IMR-90 (cell line): ENCODE measurements at regions not wholly inside any gene's neighbourhood (a gene's known extent, or its start where the extent isn't known, plus 50 kb on each side); places are given as distances from the start of the nearest gene placed in this dataset.

Source experiments
- ATAC-seq: fragments of 200-7000 bp; cut with Tn5 transposase; 2 replicates; pipeline ENCODE4 v1.9.1; 2020; ENCODE audit warnings: low read depth, mild to moderate bottlenecking, moderate library complexity
- BruUV-seq: library from RNA; stranded (reverse); fragments of 400-500 nt; replicated peaks from 2 replicates; lab custom pipeline; 2021; lab: Mats Ljungman, UMichigan
- CTCF ChIA-PET: fragments of 300-600 bp; formaldehyde crosslinking; extraction: SDS; loops from one replicate; lab custom pipeline; 2021; ENCODE audit warnings: antibody characterized with exemption; lab: Yijun Ruan, JAX
- POLR2A ChIA-PET: fragments of 300-600 bp; sonication (Branson Sonifier 250); formaldehyde crosslinking; loops from one replicate; lab custom pipeline; 2022; ENCODE audit warnings: antibody characterized with exemption; ENCODE audit not compliant: unreplicated experiment; lab: Charles Lee
- DNase-seq: peaks from one replicate; pipeline ENCODE4 v3.0.0; 2013
- H2AFZ ChIP-seq: replicated peaks from 2 replicates; pipeline ENCODE3; 2013; ENCODE audit warnings: low read length, mild to moderate bottlenecking; ENCODE audit not compliant: poor library complexity
- H2AK5ac ChIP-seq: 2 replicates; pipeline ENCODE4 v1.6.1; 2013; ENCODE audit warnings: low read depth, low read length, inconsistent platforms
- H2AK9ac ChIP-seq: replicated peaks from 2 replicates; pipeline ENCODE3; 2013; ENCODE audit warnings: mild to moderate bottlenecking, low read depth, low read length, moderate library complexity; ENCODE audit not compliant: poor library complexity
- H2BK120ac ChIP-seq: 2 replicates; pipeline ENCODE4 v1.6.1; 2013; ENCODE audit warnings: low read depth, low read length, inconsistent platforms
- H2BK15ac ChIP-seq: 3 replicates; pipeline ENCODE4 v1.6.1; 2013; ENCODE audit warnings: low read depth, low read length, inconsistent platforms
- H2BK20ac ChIP-seq: 2 replicates; pipeline ENCODE4 v1.6.1; 2013; ENCODE audit warnings: low read depth, mild to moderate bottlenecking, inconsistent platforms, low read length, moderate library complexity
- H2BK5ac ChIP-seq: 2 replicates; pipeline ENCODE4 v1.6.1; 2013; ENCODE audit warnings: mild to moderate bottlenecking, low read depth, low read length, inconsistent platforms; ENCODE audit not compliant: poor library complexity, severe bottlenecking
- H3K14ac ChIP-seq: replicated peaks from 2 replicates; pipeline ENCODE4 v1.6.1; 2013; ENCODE audit warnings: low read depth, low read length, inconsistent platforms
- H3K18ac ChIP-seq: 2 replicates; pipeline ENCODE4 v1.6.1; 2013; ENCODE audit warnings: low read depth, low read length, control low read depth
- H3K23ac ChIP-seq: 2 replicates; pipeline ENCODE4 v1.6.1; 2013; ENCODE audit warnings: low read depth, low read length, inconsistent platforms
- H3K27ac ChIP-seq: 2 replicates; pipeline ENCODE4 v1.5.1; 2013; ENCODE audit warnings: mild to moderate bottlenecking, control low read depth, low read length; ENCODE audit not compliant: insufficient read depth
- H3K27me3 ChIP-seq: 2 replicates; pipeline ENCODE4 v1.6.1; 2013; ENCODE audit warnings: low read length; ENCODE audit not compliant: control insufficient read depth, insufficient read depth
- H3K36me3 ChIP-seq: 2 replicates; pipeline ENCODE4 v1.6.1; 2013; ENCODE audit warnings: low read length, mixed read lengths; ENCODE audit not compliant: control insufficient read depth, insufficient read depth
- H3K4ac ChIP-seq: 2 replicates; pipeline ENCODE4 v1.6.1; 2013; ENCODE audit warnings: low read depth, low read length, inconsistent platforms
- H3K4me1 ChIP-seq: 2 replicates; pipeline ENCODE4 v1.6.1; 2013; ENCODE audit warnings: low read length, mixed read lengths; ENCODE audit not compliant: control insufficient read depth, insufficient read depth
- H3K4me2 ChIP-seq: 2 replicates; pipeline ENCODE4 v1.6.1; 2013; ENCODE audit warnings: low read depth, mild to moderate bottlenecking, control low read depth, low read length, moderate library complexity
- H3K4me3 ChIP-seq: 2 replicates; pipeline ENCODE4 v1.5.1; 2013; ENCODE audit warnings: low read depth, mild to moderate bottlenecking, control low read depth, low read length, moderate library complexity; ENCODE audit not compliant: insufficient read depth
- H3K56ac ChIP-seq: 2 replicates; pipeline ENCODE4 v1.6.1; 2013; ENCODE audit warnings: low read length, inconsistent platforms; ENCODE audit not compliant: insufficient read depth; ENCODE audit errors: extremely low read depth
- H3K79me1 ChIP-seq, 2 experiments: 2 replicates each; pipeline ENCODE4 v1.6.1; 2013; ENCODE audit warnings: low read length in 2 of 2, inconsistent platforms in 1 of 2, low read depth in 1 of 2
- H3K9ac ChIP-seq: 2 replicates; pipeline ENCODE4 v1.6.1; 2013; ENCODE audit warnings: low read depth, low read length, control low read depth
- H3K9me1 ChIP-seq: 2 replicates; pipeline ENCODE4 v1.6.1; 2013; ENCODE audit warnings: low read length, inconsistent platforms; ENCODE audit not compliant: insufficient read depth
- H3K9me3 ChIP-seq: 2 replicates; pipeline ENCODE4 v1.6.1; 2013; ENCODE audit warnings: low read length; ENCODE audit not compliant: control insufficient read depth, insufficient read depth
- H4K20me1 ChIP-seq: 2 replicates; pipeline ENCODE4 v1.6.1; 2013; ENCODE audit warnings: low read length, inconsistent platforms; ENCODE audit not compliant: insufficient read depth
- H4K5ac ChIP-seq: 2 replicates; pipeline ENCODE4 v1.6.1; 2013; ENCODE audit warnings: mild to moderate bottlenecking, low read depth, low read length, control low read depth
- H4K8ac ChIP-seq, 2 experiments: 2 replicates each; pipeline ENCODE4 v1.6.1; 2013; ENCODE audit warnings: low read depth in 2 of 2, low read length in 2 of 2, control low read depth in 1 of 2, inconsistent platforms in 1 of 2
- H4K91ac ChIP-seq: 2 replicates; pipeline ENCODE4 v1.6.1; 2013; ENCODE audit warnings: low read depth, low read length, inconsistent platforms; ENCODE audit not compliant: insufficient read depth
- BHLHE40 ChIP-seq: fragments of 150-350 bp; IDR thresholded peaks from 2 replicates; pipeline ENCODE4 v1.6.1; 2016; ENCODE audit warnings: mild to moderate bottlenecking, low read depth, low read length
- CHD1 ChIP-seq: IDR thresholded peaks from 2 replicates; pipeline ENCODE4 v1.6.1; 2012; ENCODE audit warnings: low read depth, low read length, improper control_type of control experiment
- CTCF ChIP-seq: conservative IDR thresholded peaks from 2 replicates; pipeline ENCODE4 v1.5.1; 2012; ENCODE audit warnings: mild to moderate bottlenecking, low read depth, low read length, improper control_type of control experiment
- ELK1 ChIP-seq: fragments of 150-350 bp; IDR thresholded peaks from 2 replicates; pipeline ENCODE4 v1.6.1; 2016; ENCODE audit warnings: low read depth, mild to moderate bottlenecking, low read length, moderate library complexity, borderline replicate concordance
- FOS ChIP-seq: fragments of 150-350 bp; IDR thresholded peaks from 2 replicates; pipeline ENCODE4 v1.6.1; 2016; ENCODE audit warnings: low read depth, low read length
- MAZ ChIP-seq: IDR thresholded peaks from 2 replicates; pipeline ENCODE4 v1.6.1; 2012; ENCODE audit warnings: low read depth, mild to moderate bottlenecking, low read length, improper control_type of control experiment, moderate library complexity, borderline replicate concordance
- MXI1 ChIP-seq: IDR thresholded peaks from 2 replicates; pipeline ENCODE4 v1.6.1; 2012; ENCODE audit warnings: low read depth, mild to moderate bottlenecking, low read length, moderate library complexity, borderline replicate concordance
- NFE2L2 ChIP-seq: fragments of 150-350 bp; IDR thresholded peaks from 2 replicates; pipeline ENCODE4 v1.6.1; 2016; ENCODE audit warnings: low read depth, mild to moderate bottlenecking, low read length
- POLR2A ChIP-seq: IDR thresholded peaks from 2 replicates; pipeline ENCODE4 v1.6.1; 2012; ENCODE audit warnings: mild to moderate bottlenecking, low read depth, low read length
- RAD21 ChIP-seq: IDR thresholded peaks from 2 replicates; pipeline ENCODE4 v1.6.1; 2012; ENCODE audit warnings: low read length, improper control_type of control experiment
- RCOR1 ChIP-seq: IDR thresholded peaks from 2 replicates; pipeline ENCODE4 v1.6.1; 2012; ENCODE audit warnings: mild to moderate bottlenecking, low read length, improper control_type of control experiment; ENCODE audit not compliant: insufficient replicate concordance
- RFX5 ChIP-seq: IDR thresholded peaks from 2 replicates; pipeline ENCODE4 v1.8.0; 2012; ENCODE audit warnings: low read depth, mild to moderate bottlenecking, low read length, moderate library complexity
- SMC3 ChIP-seq: fragments of 150-350 bp; IDR thresholded peaks from 2 replicates; pipeline ENCODE4 v1.6.1; 2016; ENCODE audit warnings: low read depth, mild to moderate bottlenecking, antibody characterized with exemption, low read length, moderate library complexity
- USF2 ChIP-seq: fragments of 150-350 bp; IDR thresholded peaks from 2 replicates; pipeline ENCODE4 v1.6.1; 2017; ENCODE audit warnings: mild to moderate bottlenecking, antibody characterized with exemption, low read length, low read depth
- WGBS, 2 experiments: methylation state at CpG; one replicate each; pipeline versions ENCODE4 v1.1.5 to v1.1.7; 2013; ENCODE audit warnings: missing lambda C conversion rate in 2 of 2; ENCODE audit not compliant: insufficient read length in 1 of 2; ENCODE audit errors: extremely low coverage in 2 of 2; 5-methylcytosine and 5-hydroxymethylcytosine counted together
- dilution Hi-C: fragments of 300-500 bp; cut with HindIII; formaldehyde crosslinking; loops from one replicate; pipeline ENCODE4 v1.14.3; 2018; ENCODE audit warnings: low sequenced_read_pairs; ENCODE audit not compliant: unreplicated experiment
- in situ Hi-C: fragments of 300-500 bp; cut with MboI; formaldehyde crosslinking; loops from 3 replicates; pipeline ENCODE4 v1.14.3; 2019; ENCODE audit warnings: low sequenced_read_pairs, inconsistent platforms, mixed read lengths
- intact Hi-C: fragments of 100-400 bp; cut with micrococcal nuclease; formaldehyde crosslinking; loops from 2 replicates; pipeline ENCODE4 v1.10.0; 2022

- H2BK15ac ChIP-seq = no peak overlapping the region
- dilution Hi-C loops = no loop called here
- no peaks in the 10 kb centered on the region for H4K20me1 ChIP-seq
- no peak overlapping the region for H3K23ac ChIP-seq
- no peak overlapping the region for H2BK5ac ChIP-seq
- no peak overlapping the region for H3K4me3 ChIP-seq
- ATAC-seq (no peak), DNase-seq (no peak)
- no peak overlapping the region for H2AK5ac ChIP-seq
- no CpG with 5 or more reads among the region's 2 CpGs for WGBS, 2 experiments
- no peak overlapping the region for H4K8ac ChIP-seq
- BruUV-seq = no TSS peak
- H3K27ac ChIP-seq = no peak overlapping the region
- ChIA-PET POLR2A (no interaction called here), CTCF (no interaction called here)
- no peak overlapping the region for H3K4me2 ChIP-seq
- no peaks in the 10 kb centered on the region for H3K9me1 ChIP-seq
- no peak overlapping the region for H2AK9ac ChIP-seq
- no peaks in the 10 kb centered on the region for H3K79me1 ChIP-seq
- H3K4me1 ChIP-seq = no peaks in the 10 kb centered on the region
- H2BK120ac ChIP-seq = no peak overlapping the region
- no peak overlapping the region for H3K9ac ChIP-seq
- intact Hi-C loops = no loop called here
- no peaks in the 10 kb centered on the region for H3K9me3 ChIP-seq
- no peak overlapping the region for H3K14ac ChIP-seq
- no peak overlapping the region for H2BK20ac ChIP-seq
- H3K18ac ChIP-seq = no peak overlapping the region
- H4K91ac ChIP-seq = no peak overlapping the region
- TF ChIP-seq USF2 = no peak
- TF ChIP-seq SMC3 = no peak
- TF ChIP-seq FOS = no peak
- no peak for TF ChIP-seq RAD21
- TF ChIP-seq RFX5 = no peak
- no peak for TF ChIP-seq NFE2L2
- no peak for TF ChIP-seq RCOR1
- no peak for TF ChIP-seq CHD1
- TF ChIP-seq MAZ = no peak
- TF ChIP-seq BHLHE40 = no peak
- TF ChIP-seq CTCF = no peak
- TF ChIP-seq MXI1 = no peak
- no peak for TF ChIP-seq POLR2A
- TF ChIP-seq ELK1 = no peak
- no peaks in the 10 kb centered on the region for H3K27me3 ChIP-seq
- H3K4ac ChIP-seq = no peak overlapping the region
- H2AFZ ChIP-seq = no peak overlapping the region
- in situ Hi-C loops = no loop called here
- no peaks in the 10 kb centered on the region for H3K36me3 ChIP-seq
- H4K5ac ChIP-seq = no peak overlapping the region
- H3K56ac ChIP-seq = no peak overlapping the region
Measured at GRCh38 chr5:143663872-143664271, 148.1 kb upstream of the HMHB1 start.
